NB4 (cell line): ENCODE measurements at regions not wholly inside any gene's neighbourhood (a gene's known extent, or its start where the extent isn't known, plus 50 kb on each side); places are given as distances from the start of the nearest gene placed in this dataset.

Experiments used
- DNase-seq: peaks from one replicate; pipeline ENCODE4 v3.0.0; 2010; ENCODE audit warnings: low read depth
- H3K4me3 ChIP-seq: one replicate; pipeline ENCODE4 v1.5.1; 2011; ENCODE audit warnings: mild to moderate bottlenecking, low read depth, low read length, moderate library complexity
- MYC ChIP-seq: IDR thresholded peaks from 2 replicates; pipeline ENCODE4 v1.6.1; 2011; ENCODE audit warnings: low read depth, low read length
- POLR2A ChIP-seq: IDR thresholded peaks from 2 replicates; pipeline ENCODE4 v1.6.1; 2011; ENCODE audit warnings: mild to moderate bottlenecking; ENCODE audit not compliant: insufficient read length; ENCODE audit errors: extremely low read depth
- TF ChIP-seq, protein P1 (sequence below): IDR thresholded peaks from 2 replicates; pipeline ENCODE4 v1.6.1; 2011; ENCODE audit warnings: low read depth, low read length
- TF ChIP-seq, protein P2 (sequence below): IDR thresholded peaks from one replicate; pipeline ENCODE4 v1.5.1; 2012; ENCODE audit warnings: low read depth, low read length

DNA sequence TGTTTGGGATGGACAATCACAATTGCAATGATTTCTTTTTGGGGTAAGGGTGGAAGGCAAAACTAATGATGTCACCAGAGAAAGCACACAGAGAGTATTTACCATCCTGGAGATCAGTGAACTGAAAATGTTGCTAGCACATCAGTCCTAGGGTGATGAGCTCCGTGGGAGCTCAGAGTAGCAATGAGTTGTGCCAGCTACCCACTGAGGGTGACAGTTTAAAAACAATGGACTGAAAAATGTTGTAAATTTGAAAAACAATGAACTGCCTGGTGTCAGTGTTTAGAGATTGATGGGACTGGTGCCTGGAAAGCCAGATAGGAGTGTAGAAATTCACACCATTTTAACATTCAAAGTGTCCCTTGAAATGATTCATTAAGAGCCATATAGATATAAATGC is 198.5 kb downstream of the ATP23 start:
- no peak for DNase-seq
- TF ChIP-seq, protein P1, sequence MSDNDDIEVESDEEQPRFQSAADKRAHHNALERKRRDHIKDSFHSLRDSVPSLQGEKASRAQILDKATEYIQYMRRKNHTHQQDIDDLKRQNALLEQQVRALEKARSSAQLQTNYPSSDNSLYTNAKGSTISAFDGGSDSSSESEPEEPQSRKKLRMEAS = no peak
- TF ChIP-seq, protein P2, sequence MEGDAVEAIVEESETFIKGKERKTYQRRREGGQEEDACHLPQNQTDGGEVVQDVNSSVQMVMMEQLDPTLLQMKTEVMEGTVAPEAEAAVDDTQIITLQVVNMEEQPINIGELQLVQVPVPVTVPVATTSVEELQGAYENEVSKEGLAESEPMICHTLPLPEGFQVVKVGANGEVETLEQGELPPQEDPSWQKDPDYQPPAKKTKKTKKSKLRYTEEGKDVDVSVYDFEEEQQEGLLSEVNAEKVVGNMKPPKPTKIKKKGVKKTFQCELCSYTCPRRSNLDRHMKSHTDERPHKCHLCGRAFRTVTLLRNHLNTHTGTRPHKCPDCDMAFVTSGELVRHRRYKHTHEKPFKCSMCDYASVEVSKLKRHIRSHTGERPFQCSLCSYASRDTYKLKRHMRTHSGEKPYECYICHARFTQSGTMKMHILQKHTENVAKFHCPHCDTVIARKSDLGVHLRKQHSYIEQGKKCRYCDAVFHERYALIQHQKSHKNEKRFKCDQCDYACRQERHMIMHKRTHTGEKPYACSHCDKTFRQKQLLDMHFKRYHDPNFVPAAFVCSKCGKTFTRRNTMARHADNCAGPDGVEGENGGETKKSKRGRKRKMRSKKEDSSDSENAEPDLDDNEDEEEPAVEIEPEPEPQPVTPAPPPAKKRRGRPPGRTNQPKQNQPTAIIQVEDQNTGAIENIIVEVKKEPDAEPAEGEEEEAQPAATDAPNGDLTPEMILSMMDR = no peak
- TF ChIP-seq POLR2A (no peak), MYC (no peak)

DNA sequence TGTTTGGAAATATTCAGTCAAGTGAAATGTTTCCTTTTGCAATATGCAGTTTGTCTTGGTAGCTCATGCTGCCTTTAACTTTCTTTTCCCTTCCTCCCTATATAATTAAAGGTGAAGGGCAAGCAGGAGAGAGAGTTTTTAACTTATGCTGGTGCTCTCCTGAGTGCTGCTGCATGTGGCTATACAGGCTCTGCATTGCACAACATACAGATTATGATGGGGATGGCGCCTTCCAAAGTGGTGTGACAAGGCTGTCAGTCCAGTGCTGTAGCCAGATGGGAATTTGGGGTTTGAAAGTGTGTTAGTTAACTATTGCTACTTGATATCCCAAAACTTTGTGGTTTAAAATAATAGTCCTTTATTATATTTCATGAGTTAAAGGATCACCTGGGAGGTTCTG is 199.0 kb downstream of the ATP23 start:
- no peak overlapping the region for H3K4me3 ChIP-seq
- no peak for DNase-seq
- TF ChIP-seq, protein P1 = no peak
- TF ChIP-seq POLR2A (no peak), MYC (no peak)
- TF ChIP-seq, protein P2 = no peak

More for the DNA sequence above, 198.5 kb downstream of the ATP23 start:
- no peak overlapping the region for H3K4me3 ChIP-seq

DNA sequence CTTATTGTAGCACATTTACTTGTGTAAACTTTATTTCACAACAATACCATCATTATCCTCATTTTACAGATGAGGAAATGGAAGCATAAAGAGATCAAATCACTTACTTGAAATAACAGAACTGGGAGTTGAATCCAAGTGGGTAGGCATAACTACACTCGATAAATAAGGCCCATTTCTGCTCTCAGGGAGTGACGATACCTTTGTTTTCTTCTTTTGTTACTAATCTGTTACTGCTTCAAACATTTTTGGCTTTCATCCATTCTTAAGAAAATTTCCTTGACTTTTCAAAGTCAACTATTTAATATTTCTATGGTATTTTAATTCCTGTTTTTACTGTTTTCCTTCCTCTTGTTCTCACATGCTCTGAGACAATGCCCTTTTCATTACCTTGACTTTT is 201.6 kb downstream of the ATP23 start:
- H3K4me3 ChIP-seq = no peak overlapping the region
- TF ChIP-seq, protein P1 = no peak
- TF ChIP-seq MYC (no peak), POLR2A (no peak)
- TF ChIP-seq, protein P2 = no peak
- DNase-seq = no peak

DNA sequence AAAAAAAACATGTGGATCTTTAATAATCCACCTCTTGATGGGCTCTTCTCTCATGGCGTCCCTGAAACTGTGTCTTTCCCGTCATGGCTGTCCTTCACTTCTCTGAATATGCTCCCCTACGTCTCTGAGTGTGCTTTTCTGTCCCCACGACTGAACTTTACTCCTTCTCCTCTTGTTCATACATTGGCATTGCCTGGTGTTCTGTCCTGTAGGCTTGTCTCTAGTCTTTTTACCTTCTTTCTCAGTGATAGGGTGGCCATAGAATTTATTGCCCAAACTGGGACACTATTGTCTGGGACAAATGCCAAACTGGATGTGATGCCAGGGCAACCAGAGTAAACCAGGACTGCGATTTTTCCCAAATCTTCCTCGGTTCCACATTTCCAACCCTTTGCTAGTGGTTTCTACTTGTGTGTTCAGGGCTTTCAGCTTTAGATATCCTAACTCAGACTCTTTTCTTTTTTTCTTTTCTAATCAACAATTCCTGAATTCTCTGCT is 202.2 kb downstream of the ATP23 start:
- TF ChIP-seq, protein P2 = no peak
- TF ChIP-seq, protein P1 = no peak
- TF ChIP-seq POLR2A (no peak), MYC (no peak)
- no peak overlapping the region for H3K4me3 ChIP-seq
- DNase-seq = no peak

DNA sequence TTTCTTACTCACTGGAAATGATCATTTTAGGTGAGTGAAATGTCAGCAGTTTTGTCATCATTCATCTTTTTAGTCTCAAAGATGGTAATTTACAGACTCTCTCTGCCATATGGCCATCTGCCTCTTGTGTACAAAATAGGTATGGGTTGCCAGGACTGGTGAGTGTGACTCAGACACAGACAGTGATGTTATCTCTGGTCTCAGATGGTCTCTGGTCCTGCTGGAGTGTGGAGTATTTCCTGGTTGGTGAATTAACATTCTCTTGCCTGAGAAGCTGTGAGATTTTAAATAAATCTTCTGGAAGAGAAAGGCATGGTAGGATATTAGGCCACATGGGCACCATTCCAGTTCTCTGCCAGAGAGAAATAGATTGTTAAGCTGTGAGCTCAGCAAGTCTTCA is 207.0 kb downstream of the ATP23 start:
- no peak for TF ChIP-seq POLR2A
- H3K4me3 ChIP-seq = no peak overlapping the region
- DNase-seq = peak; percentile 18

DNA sequence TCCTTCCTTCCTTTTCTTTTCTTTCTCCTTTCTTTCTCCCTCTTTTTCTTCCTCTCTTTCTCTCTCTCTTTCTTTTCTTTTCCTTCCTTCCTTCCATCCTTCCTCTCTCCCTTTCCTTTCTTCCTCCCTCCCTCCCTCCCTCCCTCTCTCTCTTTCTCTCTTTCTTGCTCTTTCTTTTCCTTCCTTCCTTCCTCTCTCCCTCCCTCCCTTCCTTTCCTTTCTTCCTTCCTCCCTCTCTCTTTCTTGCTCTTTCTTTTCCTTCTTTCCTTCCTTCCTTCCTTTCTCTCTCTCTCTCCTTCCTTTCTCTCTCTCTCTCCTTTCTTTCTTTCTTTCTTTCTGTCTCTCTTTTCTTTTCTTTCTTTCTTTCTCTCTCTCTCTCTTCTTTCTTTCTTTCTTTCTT is 207.6 kb downstream of the ATP23 start:
- DNase-seq = no peak
- TF ChIP-seq POLR2A (no peak), MYC (no peak)
- TF ChIP-seq, protein P1 = no peak
- TF ChIP-seq, protein P2 = no peak
- no peak overlapping the region for H3K4me3 ChIP-seq
